GM18858 (cell line): ENCODE measurements at regions not wholly inside any gene's neighbourhood (a gene's known extent, or its start where the extent isn't known, plus 50 kb on each side); places are given as distances from the start of the nearest gene placed in this dataset.
A peak's percentile ranks its signal among the peaks of the same experiment; 100 is the strongest.
"Not testable (repeated sequence)": the region's sequence is repeated elsewhere in the genome, so short reads cannot be mapped to it uniquely, and the experiment has no call there.

ENCODE experiments used
- ATAC-seq: cut with Tn5 transposase; IDR thresholded peaks from one replicate; pipeline ENCODE4 v1.9.1; 2021; ENCODE audit not compliant: unreplicated experiment

GRCh38 chr4:154164931-154165839 lies 326.4 kb downstream of the DCHS2 start:
- ATAC-seq: peak; percentile 92

DNA sequence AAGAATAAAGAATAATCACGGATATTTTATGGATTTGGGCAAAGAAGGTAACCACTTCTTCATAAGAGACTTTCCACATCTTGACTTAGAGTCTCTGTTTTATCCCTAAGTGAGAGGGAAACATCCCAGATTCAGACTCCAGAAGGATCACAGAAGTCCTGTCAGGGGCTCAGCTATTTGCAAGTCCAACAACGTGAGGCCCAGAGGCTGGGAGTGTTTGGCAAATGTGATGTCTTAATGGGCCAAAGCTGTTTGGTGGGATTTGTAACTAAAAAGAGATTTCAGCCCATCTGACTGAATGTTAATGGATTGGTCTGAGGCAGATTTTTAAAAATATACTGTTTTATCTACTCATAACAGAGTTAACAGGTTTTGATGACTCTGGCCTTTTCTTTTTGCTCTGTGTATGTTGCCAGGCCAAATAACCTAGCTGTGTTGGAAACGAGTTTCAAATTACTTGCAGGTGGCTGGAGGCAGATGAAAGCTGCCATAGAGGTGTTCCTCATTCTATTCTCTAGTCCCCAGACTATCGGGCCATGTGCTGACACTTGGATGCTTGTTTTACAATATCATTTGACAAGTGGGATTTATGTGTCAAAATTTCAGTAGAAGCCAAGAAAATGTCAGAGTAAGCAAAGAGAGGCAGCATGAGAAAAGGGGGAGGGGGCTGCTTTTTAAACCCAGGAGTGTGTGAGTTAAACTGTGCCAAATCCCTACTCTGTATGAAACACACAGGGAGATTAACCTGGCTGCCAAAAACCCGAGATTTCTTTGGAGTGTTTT lies 330.9 kb downstream of the DCHS2 start:
- no peak for ATAC-seq

- ATAC-seq: no peak
Observed at GRCh38 chr4:154158361-154159155, 333.0 kb downstream of the DCHS2 start.

GRCh38 chr4:154152546-154152945 lies 339.1 kb downstream of the DCHS2 start:
- ATAC-seq: no peak

GRCh38 chr4:154149236-154149635 lies 342.4 kb downstream of the DCHS2 start:
- ATAC-seq: not testable (repeated sequence)

DNA sequence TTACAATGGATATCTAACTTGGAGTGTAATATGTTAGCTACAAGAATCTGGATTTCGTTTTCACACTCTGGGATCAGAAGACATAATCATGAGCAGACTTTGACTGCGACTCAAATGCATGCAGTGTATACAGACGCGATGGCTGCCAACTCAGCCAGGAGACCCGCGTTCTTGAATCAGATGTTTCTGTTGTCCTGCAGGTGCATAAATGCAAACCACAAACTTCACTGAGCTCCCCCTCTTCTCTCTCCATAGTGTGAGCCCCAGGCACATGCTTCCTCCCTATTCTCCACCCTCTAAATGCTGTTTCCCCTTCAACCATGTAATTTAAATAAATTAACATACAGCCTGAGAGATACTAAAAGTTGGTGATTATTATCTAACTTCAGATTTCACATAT lies 347.9 kb downstream of the DCHS2 start:
- ATAC-seq: no peak

DNA sequence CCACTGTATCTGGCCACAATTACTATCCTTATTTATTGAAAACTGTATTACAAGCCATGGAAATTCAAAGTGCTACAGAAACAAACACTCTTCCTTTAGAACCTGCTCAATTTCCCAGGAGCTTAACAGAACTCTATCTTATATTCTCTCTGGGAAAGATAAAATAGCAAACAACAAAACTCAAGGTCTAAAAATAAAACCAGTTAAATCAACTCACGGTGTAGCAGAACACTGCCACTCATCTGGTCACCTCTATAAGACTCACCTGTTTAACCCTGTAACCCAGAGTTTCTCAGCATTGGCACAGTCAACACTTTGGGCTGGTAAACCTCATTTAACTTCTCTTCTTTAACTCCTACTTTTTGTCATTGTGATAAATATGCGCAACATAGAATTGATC lies 348.9 kb downstream of the DCHS2 start:
- no peak for ATAC-seq

GRCh38 chr4:154140869-154141268 lies 350.7 kb downstream of the DCHS2 start:
- no peak for ATAC-seq

DNA sequence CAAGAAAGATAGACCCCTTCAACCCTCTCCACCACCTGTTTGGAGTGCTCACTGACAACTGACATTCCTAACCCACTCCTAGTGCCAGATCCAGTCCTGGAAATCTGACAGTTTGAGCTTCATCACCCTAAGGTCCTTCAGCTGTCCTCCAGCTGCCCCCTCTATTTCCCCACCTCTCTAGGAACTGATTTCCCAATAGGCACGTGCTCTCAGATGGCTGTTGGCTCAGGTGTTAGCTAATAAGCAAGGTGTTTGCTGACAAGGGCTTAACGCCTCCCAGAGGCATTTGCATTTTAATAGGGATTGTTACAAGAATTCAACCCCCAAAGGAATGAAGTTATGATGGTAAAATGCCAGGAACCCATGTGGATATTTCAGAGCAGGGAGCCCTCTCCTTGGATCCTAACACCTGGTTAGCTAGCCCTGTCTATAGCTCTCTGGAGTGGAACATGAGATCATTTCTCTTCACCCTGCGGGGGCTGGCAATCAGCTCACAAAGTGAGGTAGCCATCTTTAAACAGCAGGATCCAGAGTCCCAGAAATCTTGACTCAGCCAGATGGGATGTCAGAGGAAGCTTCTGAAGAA lies 348.5 kb upstream of the SFRP2 start:
- ATAC-seq: no peak

DNA sequence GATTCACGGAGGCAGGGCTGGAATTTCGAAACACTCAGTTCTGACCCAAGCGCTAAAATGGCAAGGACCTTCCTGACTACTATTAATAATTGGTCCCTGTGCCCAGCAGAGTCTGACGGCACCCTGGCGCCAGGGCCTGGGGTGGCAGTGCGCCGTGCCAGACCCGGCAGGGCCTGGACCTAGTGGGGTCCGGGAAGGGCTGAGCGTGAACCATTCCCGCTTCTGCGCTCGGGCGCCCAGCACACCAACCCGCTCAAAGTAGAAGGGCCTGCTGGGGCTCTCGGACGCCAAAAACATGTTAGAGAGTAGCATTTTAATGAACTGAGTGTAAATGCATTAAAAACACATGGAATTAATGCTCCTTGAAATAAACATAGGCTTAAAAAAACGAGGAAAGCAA lies 346.7 kb upstream of the SFRP2 start:
- no peak for ATAC-seq

GRCh38 chr4:154132406-154132805 lies 343.5 kb upstream of the SFRP2 start:
- no peak for ATAC-seq

- ATAC-seq: no peak
Observed at GRCh38 chr4:154126276-154126675, 337.4 kb upstream of the SFRP2 start.

DNA sequence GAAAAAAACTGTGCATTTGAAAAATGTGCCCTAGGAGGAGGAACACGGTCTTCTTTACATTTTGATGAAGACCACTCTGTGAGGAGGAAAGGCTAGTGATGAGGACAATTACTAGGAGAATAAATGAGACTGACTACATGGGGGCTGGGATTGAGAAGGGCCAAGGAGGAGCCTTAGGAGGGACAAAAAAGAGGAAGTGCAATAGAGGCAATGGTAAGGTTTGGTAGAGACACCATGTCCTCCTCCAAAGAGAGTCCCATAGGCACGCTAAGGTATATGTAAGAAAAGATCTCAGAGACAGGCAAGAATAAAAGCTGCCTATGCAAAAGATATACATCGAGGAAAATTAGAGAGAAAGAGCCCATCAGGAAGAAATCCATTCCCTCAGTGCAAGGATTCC lies 336.5 kb upstream of the SFRP2 start:
- ATAC-seq: no peak

DNA sequence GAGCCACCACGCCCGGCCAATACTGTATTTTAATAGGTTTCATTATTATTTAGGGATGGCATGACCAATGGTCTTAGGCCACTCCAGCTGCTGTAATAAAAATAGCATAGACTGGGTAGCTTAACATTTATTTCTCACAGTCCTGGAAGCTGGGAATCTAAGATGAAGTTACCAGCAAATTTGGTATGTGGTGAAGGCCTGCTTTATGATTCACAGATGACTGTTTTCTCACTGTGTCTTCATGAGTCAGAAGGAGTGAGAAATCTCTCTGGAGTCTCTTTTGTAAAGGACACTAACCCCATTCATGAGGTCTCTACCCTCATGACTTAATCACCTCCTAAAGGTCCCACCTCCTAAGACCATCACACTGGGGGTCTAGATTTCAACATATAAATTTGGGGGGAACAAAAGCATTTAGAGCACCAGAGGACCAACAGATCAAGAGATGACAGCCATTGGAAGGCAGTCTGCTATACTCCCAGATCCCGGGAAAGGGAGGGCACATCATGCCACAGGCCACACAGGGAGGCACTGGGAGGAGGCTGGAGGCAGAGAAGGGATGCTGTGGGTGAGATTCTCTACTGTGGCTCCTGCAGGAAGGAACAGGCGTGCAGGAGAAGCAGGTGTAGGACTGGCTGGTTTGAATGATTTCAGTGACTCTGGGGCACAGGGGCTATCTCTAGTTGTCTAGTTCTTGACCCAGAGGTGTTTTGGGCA lies 335.8 kb upstream of the SFRP2 start:
- no peak for ATAC-seq

- no peak for ATAC-seq
Observed at GRCh38 chr4:154123897-154124296, 335.0 kb upstream of the SFRP2 start.

DNA sequence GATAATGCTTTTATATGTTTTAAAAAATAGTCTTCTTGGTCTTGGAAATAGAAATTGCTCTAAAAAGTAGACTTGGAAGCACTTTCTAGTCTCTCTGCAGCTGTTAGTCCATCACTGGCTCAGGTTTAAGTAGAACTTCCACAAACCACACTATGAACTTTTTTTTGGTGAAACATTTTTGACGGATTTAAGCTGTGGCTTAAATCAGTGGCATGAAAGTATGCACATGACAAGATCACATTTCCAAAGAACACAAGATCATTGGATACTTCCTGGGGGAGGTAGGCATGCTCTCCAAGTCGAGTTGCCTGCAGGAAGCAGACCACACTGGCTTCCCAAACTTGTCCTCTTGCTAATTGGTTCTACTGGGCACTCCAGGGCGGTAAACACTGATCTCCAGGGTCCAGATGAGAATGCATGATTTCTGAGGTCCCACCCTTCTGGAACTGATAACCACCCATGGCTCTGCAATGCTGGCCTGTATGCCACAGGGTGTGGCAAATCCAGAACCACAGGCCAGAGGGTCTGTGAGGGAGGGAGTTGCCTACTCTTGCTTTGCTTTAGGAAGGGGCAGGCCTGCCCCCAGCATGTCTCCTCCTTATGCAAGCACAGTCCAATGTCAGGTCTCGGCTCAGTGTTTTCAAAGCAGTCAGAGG lies 331.9 kb upstream of the SFRP2 start:
- no peak for ATAC-seq

- ATAC-seq: no peak
Observed at GRCh38 chr4:154120006-154120676, 331.3 kb upstream of the SFRP2 start.

GRCh38 chr4:154119317-154119716 lies 330.4 kb upstream of the SFRP2 start:
- ATAC-seq: no peak

DNA sequence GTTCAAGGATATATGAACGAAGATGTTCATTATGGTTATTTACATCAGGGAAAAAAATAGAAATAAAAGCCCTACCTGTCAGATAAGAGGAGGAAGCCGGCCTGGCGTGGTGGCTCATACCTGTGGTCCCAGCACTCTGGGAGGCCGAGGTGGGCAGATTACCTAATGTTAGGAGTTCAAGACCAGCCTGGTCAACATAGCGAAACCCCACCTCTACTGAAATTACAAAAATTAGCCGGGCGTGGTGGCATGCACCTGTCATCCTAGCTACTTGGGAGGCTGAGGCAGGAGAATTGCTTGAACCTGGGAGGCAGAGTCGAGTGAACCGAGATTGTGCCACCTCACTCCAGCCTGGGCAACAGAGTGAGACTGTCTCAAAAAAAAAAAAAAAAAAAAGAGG lies 328.8 kb upstream of the SFRP2 start:
- ATAC-seq: not testable (repeated sequence)
